ENCODE measurements at regions not wholly inside any gene's neighbourhood (a gene's known extent, or its start where the extent isn't known, plus 50 kb on each side); places are given as distances from the start of the nearest gene placed in this dataset.

DNA sequence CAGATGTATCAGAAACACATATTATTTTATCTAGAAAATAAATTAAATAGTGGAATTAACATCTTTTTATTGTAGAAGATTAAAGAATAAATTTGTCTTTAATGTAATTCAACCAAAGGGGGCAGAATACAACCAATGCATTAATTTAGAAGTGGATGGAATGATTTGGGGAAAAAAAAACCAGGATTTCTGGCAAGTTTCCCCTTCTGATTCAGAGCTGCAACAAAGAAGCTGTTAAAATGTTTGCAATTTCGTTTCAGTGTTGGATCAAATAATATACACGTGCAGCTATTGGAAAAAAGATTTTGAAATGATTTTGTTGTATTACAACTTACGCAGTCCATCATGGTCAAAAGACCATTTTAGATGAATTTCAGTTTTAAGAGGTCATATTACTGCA lies 71.6 kb upstream of the ZNF280D start:
- ATAC-seq (no peak), DNase-seq (no peak)
- H3K4me3 ChIP-seq: no peak overlapping the region
- peaks cover 0 to 6% of the 10 kb centered on the region in 2 donors for H3K4me1 ChIP-seq
- intact Hi-C loops (cut with DNase I; ENCODE audit: low total_unique reads) (loop anchor here (5.0 kb wide), 1 partner anchor 808 kb away; no protein-coding TSS in a partner anchor), in situ Hi-C loops (cut with MboI; ENCODE audit: low sequenced_read_pairs in 4 of 4) (no loop called here)
- no peaks in the 10 kb centered on the region for H3K27me3 ChIP-seq
- H3K9me3 ChIP-seq: peaks cover 0 to 5% (median 0%) of the 10 kb centered on the region in 3 donors
- H3K27ac ChIP-seq: no peak overlapping the region
- TF ChIP-seq, protein P1, sequence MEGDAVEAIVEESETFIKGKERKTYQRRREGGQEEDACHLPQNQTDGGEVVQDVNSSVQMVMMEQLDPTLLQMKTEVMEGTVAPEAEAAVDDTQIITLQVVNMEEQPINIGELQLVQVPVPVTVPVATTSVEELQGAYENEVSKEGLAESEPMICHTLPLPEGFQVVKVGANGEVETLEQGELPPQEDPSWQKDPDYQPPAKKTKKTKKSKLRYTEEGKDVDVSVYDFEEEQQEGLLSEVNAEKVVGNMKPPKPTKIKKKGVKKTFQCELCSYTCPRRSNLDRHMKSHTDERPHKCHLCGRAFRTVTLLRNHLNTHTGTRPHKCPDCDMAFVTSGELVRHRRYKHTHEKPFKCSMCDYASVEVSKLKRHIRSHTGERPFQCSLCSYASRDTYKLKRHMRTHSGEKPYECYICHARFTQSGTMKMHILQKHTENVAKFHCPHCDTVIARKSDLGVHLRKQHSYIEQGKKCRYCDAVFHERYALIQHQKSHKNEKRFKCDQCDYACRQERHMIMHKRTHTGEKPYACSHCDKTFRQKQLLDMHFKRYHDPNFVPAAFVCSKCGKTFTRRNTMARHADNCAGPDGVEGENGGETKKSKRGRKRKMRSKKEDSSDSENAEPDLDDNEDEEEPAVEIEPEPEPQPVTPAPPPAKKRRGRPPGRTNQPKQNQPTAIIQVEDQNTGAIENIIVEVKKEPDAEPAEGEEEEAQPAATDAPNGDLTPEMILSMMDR (IDR thresholded peaks at IDR 0.05 in 4 of 5, conservative IDR thresholded peaks at IDR 0.05 in 1 of 5): no peak
- no peak for TF ChIP-seq POLR2A (IDR thresholded peaks at IDR 0.05)
- H3K36me3 ChIP-seq: no peaks in the 10 kb centered on the region

DNA sequence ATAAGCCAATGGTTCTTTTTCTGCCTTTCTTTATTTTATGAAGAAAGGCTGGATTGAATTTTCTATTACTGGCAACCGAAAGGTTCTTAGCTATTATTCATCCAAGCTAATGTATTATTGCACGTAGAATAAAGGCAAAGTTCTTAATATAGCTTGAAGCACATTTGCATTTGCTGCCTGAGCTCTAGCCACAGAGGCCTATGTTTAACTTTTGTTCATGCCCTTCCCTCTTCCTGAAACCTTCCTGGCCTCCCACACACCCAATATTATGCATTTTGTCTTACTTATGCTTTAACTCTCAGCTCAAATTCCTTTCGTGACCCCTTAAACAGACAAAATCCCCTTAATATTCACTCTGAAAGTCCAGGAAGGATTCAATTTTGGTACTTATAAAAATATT lies 71.0 kb upstream of the ZNF280D start:
- DNase-seq (no peak), ATAC-seq (no peak)
- in situ Hi-C loops (cut with MboI; ENCODE audit: low sequenced_read_pairs in 4 of 4): no loop called here
- TF ChIP-seq POLR2A (IDR thresholded peaks at IDR 0.05): no peak
- TF ChIP-seq, protein P1 (IDR thresholded peaks at IDR 0.05 in 4 of 5, conservative IDR thresholded peaks at IDR 0.05 in 1 of 5): no peak
- Histone ChIP-seq H3K9me3 (peaks cover 0 to 5% (median 0%) of the 10 kb centered on the region in 3 donors), H3K36me3 (no peaks in the 10 kb centered on the region), H3K27me3 (no peaks in the 10 kb centered on the region), H3K4me1 (peaks cover 0 to 6% of the 10 kb centered on the region in 2 donors), H3K4me3 (no peak overlapping the region), H3K27ac (no peak overlapping the region)
- intact Hi-C loops (cut with DNase I; ENCODE audit: low total_unique reads): no loop called here

DNA sequence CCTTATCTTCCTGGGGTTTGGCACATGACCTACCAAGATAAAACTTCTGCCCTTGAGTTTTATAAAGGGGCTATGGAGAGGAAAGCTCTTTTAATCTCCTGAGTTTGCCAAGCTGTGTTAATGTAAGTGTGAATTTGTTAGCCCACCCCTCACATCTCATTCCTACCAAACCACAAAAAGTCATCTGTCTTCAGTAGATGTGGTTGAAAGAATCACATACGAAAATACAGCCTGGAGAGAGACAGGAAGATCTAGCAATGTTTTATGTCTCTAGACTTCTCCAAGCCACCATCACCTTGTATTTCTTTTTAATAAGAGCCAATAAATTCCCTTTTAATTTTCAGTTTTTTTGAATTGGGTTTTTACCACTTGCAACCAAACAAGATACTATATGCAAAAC lies 68.9 kb upstream of the ZNF280D start:
- intact Hi-C loops (cut with DNase I; ENCODE audit: low total_unique reads) (no loop called here), in situ Hi-C loops (cut with MboI; ENCODE audit: low sequenced_read_pairs in 4 of 4) (no loop called here)
- Histone ChIP-seq H3K4me3 (no peak overlapping the region), H3K27me3 (no peaks in the 10 kb centered on the region), H3K27ac (no peak overlapping the region), H3K9me3 (no peaks in the 10 kb centered on the region), H3K36me3 (no peaks in the 10 kb centered on the region), H3K4me1 (peaks cover 0 to 10% of the 10 kb centered on the region in 2 donors)
- TF ChIP-seq, protein P1 (IDR thresholded peaks at IDR 0.05 in 4 of 5, conservative IDR thresholded peaks at IDR 0.05 in 1 of 5): no peak
- TF ChIP-seq POLR2A (IDR thresholded peaks at IDR 0.05): no peak
- no peak for ATAC-seq
- no peak for DNase-seq

DNA sequence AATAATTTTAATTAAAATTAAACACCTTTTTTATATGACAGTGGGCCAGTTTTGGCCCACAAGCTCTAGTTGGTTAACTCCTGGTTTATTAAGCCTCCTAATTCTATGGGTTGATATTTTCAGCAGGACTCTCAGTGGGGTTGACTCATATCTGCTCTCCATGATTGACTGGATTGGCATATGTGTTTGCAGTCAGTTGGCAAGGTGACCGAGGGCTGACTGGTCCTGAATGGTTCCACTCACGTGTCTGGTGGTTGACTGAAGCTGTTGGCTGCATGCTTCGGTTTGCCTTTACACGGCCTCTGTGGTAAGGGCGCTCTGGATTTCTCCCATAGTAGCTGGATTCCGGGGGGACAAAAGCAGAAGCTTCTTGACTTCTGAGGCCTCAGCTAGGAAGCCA lies 65.3 kb upstream of the ZNF280D start:
- H3K9me3 ChIP-seq: peaks cover 0 to under 1% (median 0%) of the 10 kb centered on the region in 3 donors
- peak; percentile 46 to 65 for ATAC-seq
- peak overlapping the region in 1 of 4 donors; percentile 18 for H3K27ac ChIP-seq
- no peak overlapping the region for H3K4me3 ChIP-seq
- intact Hi-C loops (cut with DNase I; ENCODE audit: low total_unique reads): no loop called here
- H3K4me1 ChIP-seq: peaks cover 15 to 24% of the 10 kb centered on the region in 2 donors
- no peak for TF ChIP-seq POLR2A (IDR thresholded peaks at IDR 0.05)
- TF ChIP-seq, protein P1 (IDR thresholded peaks at IDR 0.05 in 4 of 5, conservative IDR thresholded peaks at IDR 0.05 in 1 of 5): no peak
- in situ Hi-C loops (cut with MboI; ENCODE audit: low sequenced_read_pairs in 4 of 4): no loop called here
- peak; percentile 26 to 44 for DNase-seq
- H3K27me3 ChIP-seq: no peaks in the 10 kb centered on the region
- no peaks in the 10 kb centered on the region for H3K36me3 ChIP-seq

DNA sequence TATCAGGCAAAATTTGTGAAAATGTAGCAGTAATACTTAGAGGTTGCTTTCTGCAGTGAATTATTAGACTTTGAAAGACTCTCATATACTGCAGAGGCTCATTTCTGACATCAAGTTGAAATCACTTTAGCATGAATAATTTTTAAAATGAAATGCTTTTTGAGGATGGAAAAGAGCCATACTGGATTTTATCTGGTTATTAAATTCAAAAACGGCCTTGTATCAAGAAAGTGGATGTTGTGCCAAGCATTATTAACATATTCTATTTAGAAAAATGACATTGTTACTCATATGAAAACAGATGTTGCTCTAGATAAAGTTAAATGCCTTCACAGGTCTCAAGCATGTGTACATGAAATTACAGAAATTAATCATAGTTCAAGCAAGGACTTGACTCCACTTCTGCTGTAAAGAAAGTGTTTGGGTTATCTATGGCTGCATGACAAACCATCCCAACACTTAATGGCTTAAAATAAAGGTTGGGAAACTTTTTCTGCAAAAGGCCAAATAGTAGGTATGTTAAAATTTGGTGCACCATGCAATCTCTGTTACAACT lies 64.5 kb upstream of the ZNF280D start:
- in situ Hi-C loops (cut with MboI; ENCODE audit: low sequenced_read_pairs in 4 of 4) (no loop called here), intact Hi-C loops (cut with DNase I; ENCODE audit: low total_unique reads) (no loop called here)
- DNase-seq (no peak), ATAC-seq (no peak)
- no peak overlapping the region for H3K4me3 ChIP-seq
- H3K27ac ChIP-seq: no peak overlapping the region
- no peaks in the 10 kb centered on the region for H3K36me3 ChIP-seq
- H3K9me3 ChIP-seq: peaks cover 0 to 8% (median 0%) of the 10 kb centered on the region in 3 donors
- no peaks in the 10 kb centered on the region for H3K27me3 ChIP-seq
- TF ChIP-seq POLR2A (IDR thresholded peaks at IDR 0.05): no peak
- TF ChIP-seq, protein P1 (IDR thresholded peaks at IDR 0.05 in 4 of 5, conservative IDR thresholded peaks at IDR 0.05 in 1 of 5): no peak
- H3K4me1 ChIP-seq: peaks cover 15 to 24% of the 10 kb centered on the region in 2 donors
